Mucosa of descending colon (tissue), 3 donors: ENCODE measurements at regions not wholly inside any gene's neighbourhood (a gene's known extent, or its start where the extent isn't known, plus 50 kb on each side); places are given as distances from the start of the nearest gene placed in this dataset.

Experiments used
- ATAC-seq: fragments of 200-7000 bp; cut with Tn5 transposase; one replicate; pipeline ENCODE4 v1.9.1; 2020; ENCODE audit warnings: mild to moderate bottlenecking, moderate library complexity
- DNase-seq, 3 donors: peaks; one replicate each; pipeline ENCODE4 v3.0.0-alpha.2; 2020
- H3K36me3 ChIP-seq: fragments of 200-600 bp; one replicate; pipeline ENCODE4 v1.8.0; 2021; ENCODE audit warnings: low read depth, mild to moderate bottlenecking
- H3K4me1 ChIP-seq: fragments of 200-600 bp; one replicate; pipeline ENCODE4 v1.8.0; 2021; ENCODE audit warnings: low read depth, mild to moderate bottlenecking
- H3K4me3 ChIP-seq: fragments of 200-600 bp; one replicate; pipeline ENCODE4 v1.8.0; 2021; ENCODE audit warnings: mild to moderate bottlenecking
- H3K9me3 ChIP-seq: fragments of 200-600 bp; one replicate; pipeline ENCODE4 v1.8.0; 2021; ENCODE audit warnings: mild to moderate bottlenecking
- intact Hi-C, 2 donors: fragments of 100-400 bp; cut with DNase I in 1 of 2; cut with micrococcal nuclease in 1 of 2; formaldehyde crosslinking; loops; one replicate each; pipeline versions ENCODE4 v1.11.0 to v1.11.1; 2022; cut with DNase I, micrococcal nuclease
- TF ChIP-seq, protein P1 (sequence below): fragments of 200-600 bp; IDR thresholded peaks from one replicate; pipeline ENCODE4 v1.8.0; 2022; ENCODE audit warnings: antibody characterized with exemption, mild to moderate bottlenecking
- donor health status: DM: no; HTN: no; CAD: no; lungs with moderate emphysema.
- donor health status: DM: no; HTN: no; CAD: no.
- donor health status: DM: no; HTN: yes; CAD: no.

DNA sequence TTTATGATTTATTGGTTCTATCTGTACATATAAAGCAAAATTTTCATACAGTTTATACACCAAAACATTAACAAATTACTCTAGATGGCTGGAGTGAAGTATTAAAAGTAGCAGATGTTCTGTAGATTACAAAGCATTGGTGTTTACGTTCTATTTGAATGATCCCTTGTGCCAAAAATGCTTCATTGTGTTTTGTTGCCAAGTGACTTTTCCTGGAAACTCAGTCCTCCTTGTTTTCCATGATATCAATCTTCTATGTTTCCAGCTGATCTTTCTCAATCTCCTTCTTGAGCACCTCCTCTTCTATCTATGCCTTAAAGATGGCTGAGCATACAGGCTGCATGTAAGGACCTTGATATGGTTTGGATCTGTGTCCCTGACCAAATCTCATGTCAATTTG lies 263.6 kb upstream of the CTSO start:
- no peaks in the 10 kb centered on the region for H3K36me3 ChIP-seq
- no peak for DNase-seq
- TF ChIP-seq, protein P1, sequence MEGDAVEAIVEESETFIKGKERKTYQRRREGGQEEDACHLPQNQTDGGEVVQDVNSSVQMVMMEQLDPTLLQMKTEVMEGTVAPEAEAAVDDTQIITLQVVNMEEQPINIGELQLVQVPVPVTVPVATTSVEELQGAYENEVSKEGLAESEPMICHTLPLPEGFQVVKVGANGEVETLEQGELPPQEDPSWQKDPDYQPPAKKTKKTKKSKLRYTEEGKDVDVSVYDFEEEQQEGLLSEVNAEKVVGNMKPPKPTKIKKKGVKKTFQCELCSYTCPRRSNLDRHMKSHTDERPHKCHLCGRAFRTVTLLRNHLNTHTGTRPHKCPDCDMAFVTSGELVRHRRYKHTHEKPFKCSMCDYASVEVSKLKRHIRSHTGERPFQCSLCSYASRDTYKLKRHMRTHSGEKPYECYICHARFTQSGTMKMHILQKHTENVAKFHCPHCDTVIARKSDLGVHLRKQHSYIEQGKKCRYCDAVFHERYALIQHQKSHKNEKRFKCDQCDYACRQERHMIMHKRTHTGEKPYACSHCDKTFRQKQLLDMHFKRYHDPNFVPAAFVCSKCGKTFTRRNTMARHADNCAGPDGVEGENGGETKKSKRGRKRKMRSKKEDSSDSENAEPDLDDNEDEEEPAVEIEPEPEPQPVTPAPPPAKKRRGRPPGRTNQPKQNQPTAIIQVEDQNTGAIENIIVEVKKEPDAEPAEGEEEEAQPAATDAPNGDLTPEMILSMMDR = no peak
- intact Hi-C loops = no loop called here
- no peaks in the 10 kb centered on the region for H3K9me3 ChIP-seq
- no peak for ATAC-seq
- no peaks in the 10 kb centered on the region for H3K4me1 ChIP-seq
- H3K4me3 ChIP-seq = no peak overlapping the region

DNA sequence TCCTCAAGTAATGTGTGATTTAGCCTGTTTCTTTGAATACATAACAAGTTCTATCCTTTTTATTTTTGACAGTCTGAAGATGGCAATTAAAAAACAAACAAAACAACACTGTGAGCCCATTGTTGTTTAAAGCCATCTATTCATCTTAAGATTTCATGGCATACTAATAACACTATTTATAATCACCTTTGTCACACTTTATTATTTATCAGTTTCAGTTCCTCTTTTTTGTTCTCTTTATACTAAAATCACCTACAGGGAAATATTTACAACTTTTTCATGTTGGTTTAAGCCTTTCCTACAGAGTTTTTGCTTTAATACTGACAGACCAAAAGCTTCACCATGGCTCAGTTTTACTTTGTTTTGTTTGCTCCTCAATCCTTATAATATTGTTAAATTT lies 247.4 kb upstream of the CTSO start:
- Histone ChIP-seq H3K36me3 (no peaks in the 10 kb centered on the region), H3K4me3 (no peak overlapping the region), H3K9me3 (no peaks in the 10 kb centered on the region), H3K4me1 (no peaks in the 10 kb centered on the region)
- DNase-seq = no peak
- no peak for ATAC-seq
- intact Hi-C loops = no loop called here
- TF ChIP-seq, protein P1 = no peak

DNA sequence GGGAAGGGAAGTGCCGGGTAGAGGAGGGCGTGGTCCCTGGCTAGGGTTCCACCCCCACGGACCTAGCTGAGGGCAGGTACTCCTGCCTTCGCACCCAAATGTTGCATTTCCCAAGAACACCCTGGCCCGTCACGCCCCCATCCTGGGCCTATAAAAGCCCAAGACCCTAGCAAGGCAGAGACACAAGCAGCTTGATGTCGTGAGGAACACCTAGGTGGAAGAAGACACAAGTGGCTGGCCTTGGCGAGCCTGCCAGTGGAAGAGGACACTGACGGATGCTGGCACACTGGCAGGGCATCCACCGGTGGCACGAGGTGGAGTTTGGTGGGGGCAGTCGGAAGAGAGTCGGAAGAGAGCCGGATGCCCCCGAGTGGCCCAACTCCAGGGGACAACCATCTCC lies 244.8 kb upstream of the CTSO start:
- Histone ChIP-seq H3K36me3 (no peaks in the 10 kb centered on the region), H3K4me3 (no peak overlapping the region), H3K9me3 (no peaks in the 10 kb centered on the region), H3K4me1 (no peaks in the 10 kb centered on the region)
- no peak for ATAC-seq
- no peak for DNase-seq
- TF ChIP-seq, protein P1 = no peak
- intact Hi-C loops = no loop called here

DNA sequence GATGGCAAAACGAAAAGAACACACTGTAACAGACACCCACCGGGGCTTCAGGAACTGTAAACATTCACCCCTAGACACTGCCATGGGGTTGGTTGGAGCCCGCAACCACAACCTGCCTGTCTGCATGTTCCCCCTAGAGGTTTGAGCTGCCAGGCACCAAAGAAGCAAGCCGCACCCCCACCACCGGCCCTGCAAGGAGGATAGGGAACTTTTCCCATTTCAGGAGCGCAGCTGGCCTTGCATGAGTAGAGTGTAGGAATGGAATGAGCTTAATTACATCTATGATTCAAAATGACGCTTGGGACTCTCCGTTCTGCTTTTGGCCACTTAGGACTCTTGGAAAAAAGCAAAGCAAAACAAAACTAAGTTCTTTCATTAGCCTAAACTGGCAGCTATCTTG lies 243.6 kb upstream of the CTSO start:
- Histone ChIP-seq H3K4me3 (no peak overlapping the region), H3K36me3 (no peaks in the 10 kb centered on the region), H3K9me3 (no peaks in the 10 kb centered on the region), H3K4me1 (no peaks in the 10 kb centered on the region)
- ATAC-seq = no peak
- DNase-seq = no peak
- intact Hi-C loops = no loop called here
- TF ChIP-seq, protein P1 = no peak

DNA sequence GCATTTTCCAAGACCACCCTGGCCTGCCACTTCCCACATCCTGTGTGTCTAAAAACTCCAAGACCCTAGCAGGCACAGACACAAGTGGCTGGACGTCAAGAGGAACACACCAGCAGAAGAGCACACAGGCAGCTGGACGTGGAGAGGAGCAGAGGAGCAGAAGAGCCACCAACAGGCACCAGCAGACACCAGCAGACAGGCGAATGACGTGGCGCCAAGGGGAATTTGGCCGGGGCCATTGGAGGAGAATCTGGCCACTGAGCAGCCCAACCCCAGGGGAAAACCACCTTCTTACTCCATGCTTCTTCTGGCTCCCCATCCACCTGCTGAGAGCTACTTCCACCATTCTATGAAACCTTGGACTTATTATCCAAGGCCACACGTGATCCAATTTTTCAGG lies 243.1 kb upstream of the CTSO start:
- ATAC-seq (no peak), DNase-seq (no peak)
- TF ChIP-seq, protein P1 = no peak
- Histone ChIP-seq H3K9me3 (no peaks in the 10 kb centered on the region), H3K4me1 (no peaks in the 10 kb centered on the region), H3K36me3 (no peaks in the 10 kb centered on the region), H3K4me3 (no peak overlapping the region)
- intact Hi-C loops = no loop called here

DNA sequence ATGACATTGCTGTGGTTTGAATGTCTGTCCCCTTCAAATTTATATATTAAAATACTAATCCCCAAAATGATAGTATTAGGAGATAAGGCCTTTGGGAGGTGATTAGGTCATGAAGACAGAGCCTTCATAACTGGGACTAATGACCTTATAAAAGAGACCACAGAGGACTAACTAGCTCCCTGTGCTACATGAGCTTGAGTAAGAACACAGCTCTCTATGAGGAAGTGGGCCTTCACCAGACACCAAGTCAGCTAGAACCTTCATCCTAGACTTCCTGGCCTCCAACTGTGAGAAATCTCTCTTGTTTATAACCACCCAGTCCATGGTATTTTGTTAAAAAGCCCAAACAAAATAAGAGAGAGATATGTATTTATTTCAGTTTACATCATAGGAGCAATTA lies 242.2 kb upstream of the CTSO start:
- Histone ChIP-seq H3K4me3 (no peak overlapping the region), H3K9me3 (no peaks in the 10 kb centered on the region), H3K4me1 (no peaks in the 10 kb centered on the region), H3K36me3 (no peaks in the 10 kb centered on the region)
- TF ChIP-seq, protein P1 = no peak
- DNase-seq (no peak), ATAC-seq (no peak)
- intact Hi-C loops = no loop called here
